GM18511 (cell line): ENCODE measurements at regions not wholly inside any gene's neighbourhood (a gene's known extent, or its start where the extent isn't known, plus 50 kb on each side); places are given as distances from the start of the nearest gene placed in this dataset.
"Not testable (repeated sequence)": the region's sequence is repeated elsewhere in the genome, so short reads cannot be mapped to it uniquely, and the experiment has no call there.

Source experiments
- ATAC-seq: cut with Tn5 transposase; IDR thresholded peaks from one replicate; pipeline ENCODE4 v1.9.1; 2021; ENCODE audit warnings: mild to moderate bottlenecking, moderate library complexity; ENCODE audit not compliant: unreplicated experiment

DNA sequence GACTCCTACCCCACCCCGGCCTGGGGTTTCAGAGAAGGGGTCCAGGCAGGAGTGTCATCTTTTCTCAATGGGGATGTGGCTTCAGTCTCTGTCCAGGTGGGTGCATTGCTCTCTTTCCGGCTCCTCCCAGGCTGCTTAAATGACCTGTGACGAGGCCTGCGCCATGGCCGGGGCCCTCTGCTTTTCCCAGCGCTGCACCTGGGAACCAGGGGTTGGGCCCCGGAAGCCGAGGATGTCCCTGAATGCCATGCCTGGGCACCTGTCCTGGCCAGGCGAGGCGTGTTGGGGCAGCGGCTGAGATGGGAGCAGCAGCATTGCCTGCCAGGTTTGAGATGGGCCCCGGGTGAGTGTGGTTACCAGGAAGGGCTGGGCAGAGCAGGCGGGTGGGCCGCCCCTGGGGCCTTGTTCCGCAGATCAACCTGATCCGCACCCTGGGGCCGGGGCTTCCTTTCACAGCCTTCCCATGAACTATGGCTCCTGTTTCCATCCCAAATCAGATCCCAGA, 147.4 kb downstream of the SEC14L1 start:
- ATAC-seq, result no peak

DNA sequence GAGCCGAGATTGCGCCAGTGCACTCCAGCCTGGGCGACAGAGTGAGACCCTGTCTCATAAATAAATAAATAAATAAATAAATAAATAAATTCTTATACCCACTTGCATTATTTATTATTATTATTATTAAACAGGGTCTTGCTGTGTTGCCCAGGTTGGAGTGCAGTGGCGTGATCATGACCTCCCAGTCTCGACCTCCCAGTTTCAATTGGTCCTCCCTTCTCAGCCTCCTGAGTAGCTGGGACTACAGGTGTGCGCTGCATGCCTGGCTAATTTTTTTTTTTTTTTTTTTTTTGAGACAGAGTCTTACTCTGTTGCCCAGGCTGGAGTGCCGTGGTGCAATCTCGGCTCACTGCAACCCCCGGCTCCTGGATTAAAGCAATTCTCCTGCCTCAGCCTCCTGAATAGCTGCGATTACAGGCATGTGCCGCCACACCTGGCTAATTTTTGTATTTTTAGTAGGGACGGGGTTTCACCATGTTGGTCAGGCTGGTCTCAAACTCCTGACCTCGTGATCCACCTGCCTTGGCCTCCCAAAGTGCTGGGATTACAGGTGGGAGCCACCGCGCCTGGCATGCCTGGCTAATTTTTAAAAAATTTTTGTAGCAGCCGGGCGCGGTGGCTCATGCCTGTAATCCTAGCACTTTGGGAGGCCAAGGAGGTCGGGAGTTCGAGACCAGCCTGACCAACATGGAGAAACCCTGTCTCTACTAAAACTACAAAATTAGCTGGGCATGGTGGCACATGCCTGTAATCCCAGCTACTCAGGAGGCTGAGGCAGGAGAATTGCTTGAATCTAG, 150.2 kb downstream of the SEC14L1 start:
- not testable (repeated sequence) for ATAC-seq

- no peak for ATAC-seq
Measured at GRCh38 chr17:77291591-77292386, 151.0 kb downstream of the SEC14L1 start.

DNA sequence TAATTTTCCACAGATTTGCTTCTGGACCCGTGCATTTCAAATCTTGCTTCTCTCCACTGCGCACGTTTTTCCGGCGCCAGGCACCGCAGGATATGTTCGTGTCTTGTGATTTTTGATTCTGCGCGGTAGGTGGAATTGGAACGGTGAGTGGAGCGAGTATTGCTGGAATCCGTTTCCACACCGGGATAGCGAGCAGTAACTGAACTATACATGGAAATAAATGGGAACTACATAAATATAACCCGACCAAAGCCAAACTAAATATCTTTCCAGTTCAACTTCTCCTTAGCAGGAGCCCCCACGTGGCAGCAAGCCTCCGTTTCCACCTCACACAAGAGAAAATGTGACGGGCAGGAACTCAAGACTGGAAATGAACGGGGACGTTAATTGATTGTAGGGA, 154.0 kb downstream of the SEC14L1 start:
- no peak for ATAC-seq

DNA sequence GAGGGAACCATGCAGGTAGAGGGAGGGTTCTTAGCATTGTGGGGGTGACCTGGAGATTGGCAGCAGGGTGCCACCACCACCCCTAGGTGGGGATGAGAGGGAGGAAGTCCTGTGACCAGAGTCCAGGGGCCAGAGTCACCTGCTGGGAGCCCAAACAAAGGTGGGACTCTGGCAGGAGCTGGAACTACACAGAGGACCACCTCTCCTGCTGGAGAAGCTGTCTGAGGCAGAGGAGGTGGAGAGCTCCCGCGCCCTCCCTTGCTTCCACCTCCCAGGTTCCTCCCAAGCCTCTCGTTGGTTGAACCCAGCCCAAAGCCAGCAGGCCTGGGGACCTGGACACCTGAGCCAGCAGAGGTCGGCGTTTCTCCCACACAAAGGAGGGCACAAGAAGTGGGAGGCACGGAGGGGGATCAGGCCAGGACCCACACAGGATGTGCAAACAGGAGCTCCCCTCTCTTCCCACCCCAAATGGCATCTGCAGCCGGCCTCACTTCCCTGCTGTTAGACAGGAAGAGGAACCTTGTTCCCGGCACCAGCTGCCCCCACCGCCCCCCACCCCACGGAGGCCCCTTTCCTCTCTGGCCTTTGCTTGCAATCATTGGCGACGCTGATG, 154.6 kb downstream of the SEC14L1 start:
- ATAC-seq, result no peak

DNA sequence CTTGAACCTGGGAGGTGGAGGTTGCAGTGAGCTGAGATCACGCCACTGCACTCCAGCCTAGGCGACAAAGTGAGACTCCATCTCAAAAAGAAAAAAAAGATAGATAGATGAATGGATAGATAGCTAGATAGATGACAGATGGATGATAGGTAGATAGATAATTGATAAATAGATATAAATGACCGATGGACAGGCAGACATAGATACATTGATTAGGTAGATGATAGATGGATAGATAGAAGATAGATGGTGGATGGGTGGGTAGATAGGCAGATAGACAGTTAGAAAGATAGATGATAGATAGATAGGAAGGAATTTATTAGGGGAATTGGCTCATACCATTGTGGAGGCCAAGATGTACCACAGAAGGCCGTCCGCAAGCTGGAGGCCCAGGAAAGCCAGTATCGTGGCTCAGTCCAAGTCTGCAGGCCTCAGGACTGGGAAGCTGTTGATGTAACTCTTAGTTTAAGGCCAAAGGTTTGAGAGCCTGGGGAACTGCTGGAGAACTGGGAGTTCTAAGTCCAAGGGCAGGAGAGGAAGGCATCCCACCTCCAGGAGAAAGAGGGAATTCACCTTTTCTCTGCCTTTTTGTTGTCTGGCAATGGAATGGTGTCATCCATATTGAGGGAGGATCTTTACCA, 156.1 kb downstream of the SEC14L1 start:
- ATAC-seq, result no peak

DNA sequence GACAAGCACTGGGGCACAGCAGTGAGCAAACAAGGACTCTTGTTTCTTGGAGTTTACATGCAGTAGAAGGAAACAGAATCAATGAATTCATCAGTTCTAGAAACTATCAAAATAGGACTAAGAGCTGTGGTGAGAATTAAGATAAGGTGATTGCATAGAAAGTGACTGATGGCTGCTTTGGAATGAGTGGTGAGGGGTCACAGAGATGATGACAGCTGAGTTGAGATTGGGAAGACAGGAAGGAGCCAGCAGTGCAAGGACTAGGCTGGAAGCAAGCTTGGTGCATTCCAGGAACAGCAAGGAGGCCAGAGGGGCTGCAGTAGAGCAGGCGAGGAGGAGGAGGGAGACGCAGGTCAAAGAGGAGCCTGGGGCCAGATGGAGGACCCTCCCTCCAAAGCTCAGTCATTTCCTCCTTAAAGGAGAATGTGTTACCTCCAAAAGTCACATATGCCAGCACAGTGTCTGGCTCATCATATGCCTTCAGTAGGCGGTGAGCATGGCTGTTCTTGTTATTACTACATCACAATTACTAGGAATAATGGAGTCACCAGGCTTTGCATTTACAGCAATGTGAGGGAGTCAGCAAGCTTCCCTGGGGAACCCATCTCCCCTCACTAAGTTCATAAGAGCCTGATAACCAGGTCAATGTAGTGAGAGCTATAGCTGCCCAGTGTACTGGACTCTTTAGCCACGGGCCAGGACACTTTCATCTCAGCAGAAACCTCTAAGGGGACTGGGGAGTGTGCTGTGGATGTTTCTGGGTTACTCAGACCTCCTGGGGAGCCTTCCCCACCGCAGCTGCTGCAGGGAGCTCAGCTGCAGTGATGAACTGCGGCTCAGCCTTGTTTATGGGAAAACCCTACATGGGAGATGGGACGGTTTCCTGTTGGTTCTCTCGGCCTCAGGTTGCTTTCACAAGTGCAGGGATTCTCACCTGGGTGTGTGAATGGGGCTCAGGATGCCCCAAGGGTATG, 157.2 kb downstream of the SEC14L1 start:
- ATAC-seq, result no peak

GRCh38 chr17:77298811-77299210, 158.0 kb downstream of the SEC14L1 start:
- no peak for ATAC-seq

- no peak for ATAC-seq
Measured at GRCh38 chr17:77299256-77300015, 158.7 kb downstream of the SEC14L1 start.

GRCh38 chr17:77300016-77300686, 159.4 kb downstream of the SEC14L1 start:
- no peak for ATAC-seq

- no peak for ATAC-seq
Measured at GRCh38 chr17:77301694-77302266, 161.0 kb downstream of the SEC14L1 start.

- no peak for ATAC-seq
Measured at GRCh38 chr17:77302682-77303081, 161.9 kb downstream of the SEC14L1 start.

- ATAC-seq, result no peak
Measured at GRCh38 chr17:77303620-77304019, 162.9 kb downstream of the SEC14L1 start.

DNA sequence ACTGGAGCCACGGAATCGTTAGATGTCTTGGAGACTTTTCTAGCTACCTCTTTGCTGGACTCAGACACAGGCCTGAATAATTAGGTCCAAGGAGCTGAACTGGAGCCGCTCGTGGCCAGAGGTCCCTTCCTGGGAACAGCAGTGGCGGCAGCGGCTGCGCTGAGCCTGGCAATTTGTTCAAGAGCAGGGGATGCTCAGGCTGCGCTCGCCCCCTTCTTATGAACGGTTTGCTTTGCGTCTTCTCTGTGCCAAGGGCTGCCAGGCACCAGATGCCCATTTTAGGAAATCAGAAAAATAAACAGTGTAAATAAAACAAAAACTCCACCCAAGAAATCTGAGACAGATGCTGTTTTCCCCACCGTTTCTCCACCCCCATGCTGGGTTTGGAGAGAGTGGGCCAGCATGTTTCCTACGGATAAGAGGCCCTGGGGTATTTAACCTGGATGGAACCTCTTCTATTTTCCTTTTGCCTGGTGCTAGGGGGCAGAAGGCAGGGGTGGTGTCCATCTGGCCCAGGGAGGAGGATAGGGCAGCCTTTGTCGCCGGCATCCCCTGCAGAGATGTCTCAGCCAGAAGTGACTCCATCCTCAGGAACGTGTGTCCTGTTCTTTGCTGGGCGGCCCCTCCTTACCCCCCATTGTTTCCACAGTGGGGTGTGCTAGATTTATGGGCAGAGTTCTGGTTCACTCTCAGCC, 163.4 kb downstream of the SEC14L1 start:
- no peak for ATAC-seq

DNA sequence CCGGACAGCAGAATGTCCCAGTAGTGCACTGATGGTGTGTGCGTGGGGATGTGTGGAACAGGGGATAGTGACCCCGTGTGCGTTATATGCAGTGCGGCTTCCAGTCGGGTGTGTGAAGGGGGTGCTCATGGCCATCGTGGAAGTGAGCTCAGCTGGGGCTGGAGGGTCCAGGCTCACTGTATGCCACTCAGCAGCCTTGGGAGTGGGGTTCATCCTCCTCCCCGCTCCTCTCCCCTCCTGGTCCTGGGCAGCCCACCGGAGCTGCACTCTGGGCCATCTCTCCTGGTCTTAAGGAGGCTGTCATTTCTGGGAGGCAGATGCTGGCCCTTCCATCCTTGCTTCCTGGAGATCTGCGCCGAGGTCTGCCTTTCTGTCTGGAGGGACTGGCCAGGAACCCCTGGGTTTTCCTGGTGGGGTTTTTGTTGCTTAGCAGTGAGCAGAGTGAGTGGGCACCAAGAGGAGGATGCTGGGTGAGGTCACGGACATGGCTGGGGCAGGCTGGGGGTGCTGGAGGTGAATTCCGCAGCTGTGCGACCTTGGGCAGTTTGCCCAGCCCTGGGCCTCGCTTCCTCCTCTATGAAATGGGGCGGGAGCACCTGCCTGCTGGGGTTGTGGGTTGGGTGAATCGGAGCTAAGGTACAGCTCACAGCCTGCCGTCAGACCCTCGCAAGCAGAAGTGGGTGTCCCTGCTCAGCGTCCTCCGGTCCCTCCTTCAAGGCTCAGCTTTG, 164.1 kb downstream of the SEC14L1 start:
- ATAC-seq, result no peak

DNA sequence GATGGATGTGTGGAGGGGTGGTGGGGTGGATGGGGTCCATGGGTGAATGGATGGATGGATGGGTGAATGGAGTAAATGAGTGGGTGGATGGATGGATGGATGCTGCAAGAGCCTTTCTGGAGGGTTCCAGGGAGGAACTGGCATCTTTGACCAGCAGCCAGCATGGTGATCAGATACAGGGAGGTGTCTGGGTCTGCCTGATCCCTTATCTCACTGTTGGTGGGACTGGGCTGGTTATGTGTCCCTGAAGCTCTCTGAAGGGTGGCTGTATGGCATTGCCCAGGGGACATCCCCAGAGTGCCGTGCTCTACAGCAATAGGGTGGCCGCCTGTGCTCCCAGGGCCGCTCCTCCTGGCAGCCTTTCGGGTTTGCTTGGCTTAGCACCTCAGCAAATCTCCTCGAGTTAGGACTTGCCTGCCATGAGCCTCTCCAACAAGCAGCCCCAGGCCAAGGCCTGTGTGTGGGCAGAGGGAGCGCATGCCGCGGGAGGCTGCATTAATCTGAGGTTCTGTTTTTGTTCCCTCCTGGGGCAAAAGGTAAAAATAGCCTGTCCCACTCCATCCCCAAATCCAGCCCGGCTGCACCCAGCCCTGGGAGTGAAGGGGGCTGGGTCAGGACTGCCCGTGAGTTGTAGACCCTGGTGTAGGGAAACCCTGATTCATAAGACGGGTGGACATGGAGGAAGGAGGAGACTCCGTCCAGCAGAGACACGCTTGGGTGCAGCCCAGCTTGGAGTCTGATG, 165.4 kb downstream of the SEC14L1 start:
- no peak for ATAC-seq
